ENCODE measurements at regions not wholly inside any gene's neighbourhood (a gene's known extent, or its start where the extent isn't known, plus 50 kb on each side); places are given as distances from the start of the nearest gene placed in this dataset.

GRCh38 chr17:63268827-63269226 lies 177.3 kb downstream of the CYB561 start:
- H3K4me1 Mint-ChIP-seq (ENCODE audit: low read depth, unreplicated experiment), result peaks cover 9% of the 10 kb centered on the region
- peaks cover 1% of the 10 kb centered on the region for H3K27me3 Mint-ChIP-seq (ENCODE audit: unreplicated experiment)
- H3K27ac Mint-ChIP-seq (ENCODE audit: unreplicated experiment), result peak overlapping the region; percentile 68
- no peak overlapping the region for H3K4me3 Mint-ChIP-seq (ENCODE audit: unreplicated experiment)
- no peak for TF ChIP-seq CTCF (IDR thresholded peaks at IDR 0.05; ENCODE audit: partially characterized antibody, unreplicated experiment)
- no peak for DNase-seq
- peaks cover 4% of the 10 kb centered on the region for H3K36me3 Mint-ChIP-seq (ENCODE audit: unreplicated experiment)
- H3K9me3 Mint-ChIP-seq (ENCODE audit: unreplicated experiment), result peaks cover 4% of the 10 kb centered on the region

GRCh38 chr17:63270610-63271009 lies 175.5 kb downstream of the CYB561 start:
- Mint-ChIP-seq H3K27ac (ENCODE audit: unreplicated experiment) (no peak overlapping the region), H3K27me3 (ENCODE audit: unreplicated experiment) (peaks cover 1% of the 10 kb centered on the region), H3K4me1 (ENCODE audit: low read depth, unreplicated experiment) (peaks cover 9% of the 10 kb centered on the region), H3K9me3 (ENCODE audit: unreplicated experiment) (peaks cover 2% of the 10 kb centered on the region), H3K4me3 (ENCODE audit: unreplicated experiment) (no peak overlapping the region), H3K36me3 (ENCODE audit: unreplicated experiment) (peaks cover 4% of the 10 kb centered on the region)
- TF ChIP-seq CTCF (IDR thresholded peaks at IDR 0.05; ENCODE audit: partially characterized antibody, unreplicated experiment), result no peak
- DNase-seq, result no peak

- H3K27me3 Mint-ChIP-seq (ENCODE audit: unreplicated experiment), result peaks cover 3% of the 10 kb centered on the region
- H3K36me3 Mint-ChIP-seq (ENCODE audit: unreplicated experiment), result peaks cover 4% of the 10 kb centered on the region
- no peaks in the 10 kb centered on the region for H3K9me3 Mint-ChIP-seq (ENCODE audit: unreplicated experiment)
- no peak for TF ChIP-seq CTCF (IDR thresholded peaks at IDR 0.05; ENCODE audit: partially characterized antibody, unreplicated experiment)
- no peak overlapping the region for H3K4me3 Mint-ChIP-seq (ENCODE audit: unreplicated experiment)
- H3K4me1 Mint-ChIP-seq (ENCODE audit: low read depth, unreplicated experiment), result peaks cover 2% of the 10 kb centered on the region
- DNase-seq, result no peak
- H3K27ac Mint-ChIP-seq (ENCODE audit: unreplicated experiment), result no peak overlapping the region
Observed at GRCh38 chr17:63274146-63274545, 172.0 kb downstream of the CYB561 start.

GRCh38 chr17:63275318-63275970 lies 170.7 kb downstream of the CYB561 start:
- peaks cover 4% of the 10 kb centered on the region for H3K36me3 Mint-ChIP-seq (ENCODE audit: unreplicated experiment)
- H3K27ac Mint-ChIP-seq (ENCODE audit: unreplicated experiment), result no peak overlapping the region
- H3K4me1 Mint-ChIP-seq (ENCODE audit: low read depth, unreplicated experiment), result no peaks in the 10 kb centered on the region
- no peak for DNase-seq
- H3K9me3 Mint-ChIP-seq (ENCODE audit: unreplicated experiment), result no peaks in the 10 kb centered on the region
- no peak for TF ChIP-seq CTCF (IDR thresholded peaks at IDR 0.05; ENCODE audit: partially characterized antibody, unreplicated experiment)
- no peak overlapping the region for H3K4me3 Mint-ChIP-seq (ENCODE audit: unreplicated experiment)
- H3K27me3 Mint-ChIP-seq (ENCODE audit: unreplicated experiment), result peaks cover 3% of the 10 kb centered on the region

GRCh38 chr17:63275971-63276745 lies 169.9 kb downstream of the CYB561 start:
- TF ChIP-seq CTCF (IDR thresholded peaks at IDR 0.05; ENCODE audit: partially characterized antibody, unreplicated experiment), result no peak
- Mint-ChIP-seq H3K27me3 (ENCODE audit: unreplicated experiment) (peaks cover 2% of the 10 kb centered on the region), H3K4me3 (ENCODE audit: unreplicated experiment) (no peak overlapping the region), H3K27ac (ENCODE audit: unreplicated experiment) (no peak overlapping the region), H3K4me1 (ENCODE audit: low read depth, unreplicated experiment) (no peaks in the 10 kb centered on the region), H3K9me3 (ENCODE audit: unreplicated experiment) (no peaks in the 10 kb centered on the region), H3K36me3 (ENCODE audit: unreplicated experiment) (peaks cover 4% of the 10 kb centered on the region)
- no peak for DNase-seq

All from glutamatergic neuron (in vitro differentiated cells).